GM23338 (cell line): ENCODE measurements at regions not wholly inside any gene's neighbourhood (a gene's known extent, or its start where the extent isn't known, plus 50 kb on each side); places are given as distances from the start of the nearest gene placed in this dataset.

Source experiments
- ATAC-seq: fragments of 200-7000 bp; cut with Tn5 transposase; 3 replicates; pipeline ENCODE4 v1.9.1; 2020
- DNase-seq: peaks from one replicate; pipeline ENCODE4 v3.0.0-alpha.2; 2015; ENCODE audit warnings: low spot score
- H2AFZ ChIP-seq: fragments of 200-600 bp; sonication (generic); 2 replicates; pipeline ENCODE4 v1.8.0; 2016; ENCODE audit warnings: antibody characterized with exemption, mild to moderate bottlenecking, moderate library complexity
- H3F3A ChIP-seq: fragments of 200-600 bp; sonication (generic); replicated peaks from 2 replicates; pipeline ENCODE4 v1.8.0; 2017; ENCODE audit warnings: antibody characterized with exemption, mixed run types, low read depth
- H3K27ac ChIP-seq: fragments of 200-600 bp; sonication (generic); 2 replicates; pipeline ENCODE4 v1.6.1; 2016; ENCODE audit warnings: low read depth
- H3K27me3 ChIP-seq: fragments of 200-600 bp; sonication (generic); 2 replicates; pipeline ENCODE4 v1.8.0; 2016; ENCODE audit warnings: mild to moderate bottlenecking, mixed run types, moderate library complexity; ENCODE audit not compliant: insufficient read depth
- H3K36me3 ChIP-seq: fragments of 200-600 bp; sonication (generic); 2 replicates; pipeline ENCODE4 v1.8.0; 2016; ENCODE audit warnings: mild to moderate bottlenecking; ENCODE audit not compliant: insufficient read depth
- H3K4me1 ChIP-seq: fragments of 200-600 bp; sonication (generic); 2 replicates; pipeline ENCODE4 v1.8.0; 2016; ENCODE audit warnings: mild to moderate bottlenecking, moderate library complexity; ENCODE audit not compliant: insufficient read depth
- H3K4me2 ChIP-seq: fragments of 200-600 bp; sonication (generic); 2 replicates; pipeline ENCODE4 v1.7.1; 2017; ENCODE audit warnings: mixed run types
- H3K4me3 ChIP-seq: fragments of 200-600 bp; sonication (generic); 2 replicates; pipeline ENCODE4 v1.6.1; 2016; ENCODE audit warnings: mixed run types
- H3K79me2 ChIP-seq: fragments of 200-600 bp; sonication (generic); replicated peaks from 2 replicates; pipeline ENCODE4 v1.8.0; 2017; ENCODE audit warnings: mild to moderate bottlenecking; ENCODE audit not compliant: insufficient read depth
- H3K9me2 ChIP-seq: fragments of 200-600 bp; sonication (generic); 2 replicates; pipeline ENCODE4 v1.8.0; 2017; ENCODE audit not compliant: insufficient read depth
- H4K20me1 ChIP-seq: fragments of 200-600 bp; sonication (generic); replicated peaks from 2 replicates; pipeline ENCODE4 v1.8.0; 2017; ENCODE audit warnings: mild to moderate bottlenecking; ENCODE audit not compliant: insufficient read depth
- H3K27ac Mint-ChIP-seq: 2 replicates; pipeline ENCODE4 v1.8.0; 2020; ENCODE audit warnings: inconsistent platforms, mild to moderate bottlenecking, moderate library complexity, mixed read lengths
- H3K27me3 Mint-ChIP-seq: 3 replicates; pipeline ENCODE4 v1.8.0; 2022; ENCODE audit warnings: low read depth, mild to moderate bottlenecking, moderate library complexity, mixed read lengths, inconsistent platforms; ENCODE audit not compliant: insufficient read depth, poor library complexity
- H3K36me3 Mint-ChIP-seq: 3 replicates; pipeline ENCODE4 v1.8.0; 2021; ENCODE audit warnings: low read depth, mild to moderate bottlenecking, inconsistent platforms, moderate library complexity, mixed read lengths
- H3K4me1 Mint-ChIP-seq: 3 replicates; pipeline ENCODE4 v1.8.0; 2020; ENCODE audit warnings: mild to moderate bottlenecking, inconsistent platforms, mixed read lengths
- H3K4me3 Mint-ChIP-seq: 3 replicates; pipeline ENCODE4 v1.8.0; 2021; ENCODE audit warnings: moderate library complexity, mild to moderate bottlenecking, inconsistent platforms, mixed read lengths
- H3K9me3 Mint-ChIP-seq: 3 replicates; pipeline ENCODE4 v1.8.0; 2020; ENCODE audit warnings: moderate library complexity, mild to moderate bottlenecking, inconsistent platforms, mixed read lengths
- CREB1 ChIP-seq: fragments of 250-450 bp; sonication (Bioruptor Pico); IDR thresholded peaks from 2 replicates; pipeline ENCODE4 v1.5.0; 2020; ENCODE audit warnings: low read depth, mild to moderate bottlenecking, moderate library complexity
- EZH2phosphoT487 ChIP-seq: fragments of 200-600 bp; sonication (generic); IDR thresholded peaks from one replicate; pipeline ENCODE4 v1.8.1; 2018; ENCODE audit warnings: antibody characterized with exemption; ENCODE audit not compliant: unreplicated experiment
- JUNB ChIP-seq: IDR thresholded peaks from one replicate; pipeline ENCODE4 v1.6.1; 2016; ENCODE audit warnings: antibody characterized with exemption; ENCODE audit not compliant: unreplicated experiment
- NANOG ChIP-seq: IDR thresholded peaks from 2 replicates; pipeline ENCODE4 v1.6.1; 2016; ENCODE audit warnings: antibody characterized with exemption, borderline replicate concordance
- POLR2AphosphoS5 ChIP-seq: IDR thresholded peaks from 2 replicates; pipeline ENCODE4 v1.6.1; 2016; ENCODE audit warnings: antibody characterized with exemption, low read depth
- STAT1 ChIP-seq: IDR thresholded peaks from one replicate; pipeline ENCODE4 v1.6.1; 2016; ENCODE audit warnings: antibody characterized with exemption; ENCODE audit not compliant: unreplicated experiment
- ZNF114 ChIP-seq: fragments of 250-450 bp; sonication (Bioruptor Pico); IDR thresholded peaks from 2 replicates; pipeline ENCODE4 v1.5.0; 2020; ENCODE audit warnings: mild to moderate bottlenecking, moderate library complexity
- ZNF331 ChIP-seq: fragments of 250-450 bp; sonication (Bioruptor Pico); IDR thresholded peaks from 2 replicates; pipeline ENCODE4 v1.5.0; 2020; ENCODE audit warnings: low read depth, mild to moderate bottlenecking, moderate library complexity
- TF ChIP-seq, protein P1 (sequence below): IDR thresholded peaks from one replicate; pipeline ENCODE4 v1.6.1; 2018; ENCODE audit warnings: antibody characterized with exemption; ENCODE audit not compliant: unreplicated experiment
- TF ChIP-seq, protein P2 (sequence below): IDR thresholded peaks from 2 replicates; pipeline ENCODE4 v1.6.1; 2016; ENCODE audit warnings: antibody characterized with exemption
- TF ChIP-seq, protein P3 (sequence below): fragments of 250-450 bp; sonication (Bioruptor Pico); IDR thresholded peaks from 2 replicates; pipeline ENCODE4 v1.5.0; 2020; ENCODE audit warnings: mild to moderate bottlenecking, moderate library complexity

DNA sequence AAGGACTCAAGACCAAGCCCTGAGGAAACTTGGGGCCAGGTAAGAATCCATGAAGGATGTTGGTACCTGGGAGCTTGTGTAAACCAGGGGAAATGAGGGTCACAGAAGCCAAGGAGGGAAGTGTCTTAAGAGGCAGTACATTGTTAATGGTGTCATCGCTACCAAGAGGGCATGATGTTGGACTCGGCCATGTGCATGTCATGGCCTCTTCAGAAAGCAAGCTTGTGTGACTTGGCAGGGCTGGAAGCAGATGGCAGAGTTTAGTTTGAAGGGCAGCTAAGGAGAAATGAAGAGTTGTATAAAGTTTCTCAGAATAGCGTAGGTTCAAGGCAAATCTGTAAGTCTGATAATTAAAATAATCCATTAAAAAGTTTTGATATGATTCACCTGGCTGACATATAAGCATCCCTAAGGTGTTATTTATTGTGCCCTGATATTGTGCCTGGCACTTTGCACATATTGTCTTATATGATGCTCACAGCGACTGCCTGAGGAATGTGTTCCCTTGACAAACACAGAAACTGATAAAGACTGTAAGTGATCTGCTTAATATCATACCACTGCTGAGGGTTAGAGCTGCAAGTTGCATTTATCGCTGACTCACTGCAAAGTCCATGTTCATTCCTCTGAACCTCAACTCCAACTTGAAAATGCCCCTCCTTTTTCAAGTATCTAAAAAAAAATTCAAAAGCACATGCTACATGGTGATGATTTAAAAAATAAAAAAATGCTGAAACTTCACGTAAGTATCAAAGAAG, 81.3 kb upstream of the PTPN3 start (continued):
- TF ChIP-seq, protein P1, sequence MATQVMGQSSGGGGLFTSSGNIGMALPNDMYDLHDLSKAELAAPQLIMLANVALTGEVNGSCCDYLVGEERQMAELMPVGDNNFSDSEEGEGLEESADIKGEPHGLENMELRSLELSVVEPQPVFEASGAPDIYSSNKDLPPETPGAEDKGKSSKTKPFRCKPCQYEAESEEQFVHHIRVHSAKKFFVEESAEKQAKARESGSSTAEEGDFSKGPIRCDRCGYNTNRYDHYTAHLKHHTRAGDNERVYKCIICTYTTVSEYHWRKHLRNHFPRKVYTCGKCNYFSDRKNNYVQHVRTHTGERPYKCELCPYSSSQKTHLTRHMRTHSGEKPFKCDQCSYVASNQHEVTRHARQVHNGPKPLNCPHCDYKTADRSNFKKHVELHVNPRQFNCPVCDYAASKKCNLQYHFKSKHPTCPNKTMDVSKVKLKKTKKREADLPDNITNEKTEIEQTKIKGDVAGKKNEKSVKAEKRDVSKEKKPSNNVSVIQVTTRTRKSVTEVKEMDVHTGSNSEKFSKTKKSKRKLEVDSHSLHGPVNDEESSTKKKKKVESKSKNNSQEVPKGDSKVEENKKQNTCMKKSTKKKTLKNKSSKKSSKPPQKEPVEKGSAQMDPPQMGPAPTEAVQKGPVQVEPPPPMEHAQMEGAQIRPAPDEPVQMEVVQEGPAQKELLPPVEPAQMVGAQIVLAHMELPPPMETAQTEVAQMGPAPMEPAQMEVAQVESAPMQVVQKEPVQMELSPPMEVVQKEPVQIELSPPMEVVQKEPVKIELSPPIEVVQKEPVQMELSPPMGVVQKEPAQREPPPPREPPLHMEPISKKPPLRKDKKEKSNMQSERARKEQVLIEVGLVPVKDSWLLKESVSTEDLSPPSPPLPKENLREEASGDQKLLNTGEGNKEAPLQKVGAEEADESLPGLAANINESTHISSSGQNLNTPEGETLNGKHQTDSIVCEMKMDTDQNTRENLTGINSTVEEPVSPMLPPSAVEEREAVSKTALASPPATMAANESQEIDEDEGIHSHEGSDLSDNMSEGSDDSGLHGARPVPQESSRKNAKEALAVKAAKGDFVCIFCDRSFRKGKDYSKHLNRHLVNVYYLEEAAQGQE: no peak
- no peak for TF ChIP-seq ZNF331 (CRISPR knock-in tag)
- no peak for TF ChIP-seq NANOG
- TF ChIP-seq, protein P2, sequence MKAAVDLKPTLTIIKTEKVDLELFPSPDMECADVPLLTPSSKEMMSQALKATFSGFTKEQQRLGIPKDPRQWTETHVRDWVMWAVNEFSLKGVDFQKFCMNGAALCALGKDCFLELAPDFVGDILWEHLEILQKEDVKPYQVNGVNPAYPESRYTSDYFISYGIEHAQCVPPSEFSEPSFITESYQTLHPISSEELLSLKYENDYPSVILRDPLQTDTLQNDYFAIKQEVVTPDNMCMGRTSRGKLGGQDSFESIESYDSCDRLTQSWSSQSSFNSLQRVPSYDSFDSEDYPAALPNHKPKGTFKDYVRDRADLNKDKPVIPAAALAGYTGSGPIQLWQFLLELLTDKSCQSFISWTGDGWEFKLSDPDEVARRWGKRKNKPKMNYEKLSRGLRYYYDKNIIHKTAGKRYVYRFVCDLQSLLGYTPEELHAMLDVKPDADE: no peak
- TF ChIP-seq CREB1: no peak
- TF ChIP-seq POLR2AphosphoS5: no peak

DNA sequence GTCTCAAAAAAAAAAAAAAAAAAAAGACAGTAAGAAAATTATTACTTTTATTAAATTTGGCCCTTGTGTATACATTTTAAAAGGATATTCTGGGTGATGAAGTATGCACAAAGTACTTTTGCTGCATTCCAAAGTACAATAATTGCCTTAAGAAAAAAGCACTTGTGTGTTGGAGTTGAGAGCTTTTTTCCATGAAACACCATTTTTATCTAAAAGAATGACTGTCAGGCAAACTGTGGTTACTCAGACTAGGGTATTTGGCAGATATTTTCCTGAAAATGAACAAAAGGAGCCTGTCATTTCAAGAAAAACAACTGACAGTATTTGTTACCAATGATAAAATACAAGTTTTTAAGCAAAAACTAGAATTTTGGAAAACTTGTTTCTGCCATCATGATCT, 84.3 kb upstream of the PTPN3 start:
- Mint-ChIP-seq H3K4me1 (no peaks in the 10 kb centered on the region), H3K9me3 (peaks cover 3% of the 10 kb centered on the region; the same call in 2 of the 3 replicates), H3K27ac (no peak overlapping the region), H3K4me3 (no peak overlapping the region), H3K36me3 (no peaks in the 10 kb centered on the region), H3K27me3 (peaks cover 10% of the 10 kb centered on the region)
- Histone ChIP-seq H3K79me2 (no peaks in the 10 kb centered on the region), H3F3A (no peaks in the 10 kb centered on the region), H3K4me1 (no peaks in the 10 kb centered on the region), H2AFZ (no peak overlapping the region), H3K36me3 (no peaks in the 10 kb centered on the region), H3K9me2 (no peaks in the 10 kb centered on the region), H4K20me1 (no peaks in the 10 kb centered on the region), H3K4me2 (no peak overlapping the region), H3K27ac (no peak overlapping the region), H3K27me3 (no peaks in the 10 kb centered on the region), H3K4me3 (no peak overlapping the region)
- ATAC-seq (no peak), DNase-seq (no peak)
- TF ChIP-seq JUNB: no peak
- TF ChIP-seq, protein P3, sequence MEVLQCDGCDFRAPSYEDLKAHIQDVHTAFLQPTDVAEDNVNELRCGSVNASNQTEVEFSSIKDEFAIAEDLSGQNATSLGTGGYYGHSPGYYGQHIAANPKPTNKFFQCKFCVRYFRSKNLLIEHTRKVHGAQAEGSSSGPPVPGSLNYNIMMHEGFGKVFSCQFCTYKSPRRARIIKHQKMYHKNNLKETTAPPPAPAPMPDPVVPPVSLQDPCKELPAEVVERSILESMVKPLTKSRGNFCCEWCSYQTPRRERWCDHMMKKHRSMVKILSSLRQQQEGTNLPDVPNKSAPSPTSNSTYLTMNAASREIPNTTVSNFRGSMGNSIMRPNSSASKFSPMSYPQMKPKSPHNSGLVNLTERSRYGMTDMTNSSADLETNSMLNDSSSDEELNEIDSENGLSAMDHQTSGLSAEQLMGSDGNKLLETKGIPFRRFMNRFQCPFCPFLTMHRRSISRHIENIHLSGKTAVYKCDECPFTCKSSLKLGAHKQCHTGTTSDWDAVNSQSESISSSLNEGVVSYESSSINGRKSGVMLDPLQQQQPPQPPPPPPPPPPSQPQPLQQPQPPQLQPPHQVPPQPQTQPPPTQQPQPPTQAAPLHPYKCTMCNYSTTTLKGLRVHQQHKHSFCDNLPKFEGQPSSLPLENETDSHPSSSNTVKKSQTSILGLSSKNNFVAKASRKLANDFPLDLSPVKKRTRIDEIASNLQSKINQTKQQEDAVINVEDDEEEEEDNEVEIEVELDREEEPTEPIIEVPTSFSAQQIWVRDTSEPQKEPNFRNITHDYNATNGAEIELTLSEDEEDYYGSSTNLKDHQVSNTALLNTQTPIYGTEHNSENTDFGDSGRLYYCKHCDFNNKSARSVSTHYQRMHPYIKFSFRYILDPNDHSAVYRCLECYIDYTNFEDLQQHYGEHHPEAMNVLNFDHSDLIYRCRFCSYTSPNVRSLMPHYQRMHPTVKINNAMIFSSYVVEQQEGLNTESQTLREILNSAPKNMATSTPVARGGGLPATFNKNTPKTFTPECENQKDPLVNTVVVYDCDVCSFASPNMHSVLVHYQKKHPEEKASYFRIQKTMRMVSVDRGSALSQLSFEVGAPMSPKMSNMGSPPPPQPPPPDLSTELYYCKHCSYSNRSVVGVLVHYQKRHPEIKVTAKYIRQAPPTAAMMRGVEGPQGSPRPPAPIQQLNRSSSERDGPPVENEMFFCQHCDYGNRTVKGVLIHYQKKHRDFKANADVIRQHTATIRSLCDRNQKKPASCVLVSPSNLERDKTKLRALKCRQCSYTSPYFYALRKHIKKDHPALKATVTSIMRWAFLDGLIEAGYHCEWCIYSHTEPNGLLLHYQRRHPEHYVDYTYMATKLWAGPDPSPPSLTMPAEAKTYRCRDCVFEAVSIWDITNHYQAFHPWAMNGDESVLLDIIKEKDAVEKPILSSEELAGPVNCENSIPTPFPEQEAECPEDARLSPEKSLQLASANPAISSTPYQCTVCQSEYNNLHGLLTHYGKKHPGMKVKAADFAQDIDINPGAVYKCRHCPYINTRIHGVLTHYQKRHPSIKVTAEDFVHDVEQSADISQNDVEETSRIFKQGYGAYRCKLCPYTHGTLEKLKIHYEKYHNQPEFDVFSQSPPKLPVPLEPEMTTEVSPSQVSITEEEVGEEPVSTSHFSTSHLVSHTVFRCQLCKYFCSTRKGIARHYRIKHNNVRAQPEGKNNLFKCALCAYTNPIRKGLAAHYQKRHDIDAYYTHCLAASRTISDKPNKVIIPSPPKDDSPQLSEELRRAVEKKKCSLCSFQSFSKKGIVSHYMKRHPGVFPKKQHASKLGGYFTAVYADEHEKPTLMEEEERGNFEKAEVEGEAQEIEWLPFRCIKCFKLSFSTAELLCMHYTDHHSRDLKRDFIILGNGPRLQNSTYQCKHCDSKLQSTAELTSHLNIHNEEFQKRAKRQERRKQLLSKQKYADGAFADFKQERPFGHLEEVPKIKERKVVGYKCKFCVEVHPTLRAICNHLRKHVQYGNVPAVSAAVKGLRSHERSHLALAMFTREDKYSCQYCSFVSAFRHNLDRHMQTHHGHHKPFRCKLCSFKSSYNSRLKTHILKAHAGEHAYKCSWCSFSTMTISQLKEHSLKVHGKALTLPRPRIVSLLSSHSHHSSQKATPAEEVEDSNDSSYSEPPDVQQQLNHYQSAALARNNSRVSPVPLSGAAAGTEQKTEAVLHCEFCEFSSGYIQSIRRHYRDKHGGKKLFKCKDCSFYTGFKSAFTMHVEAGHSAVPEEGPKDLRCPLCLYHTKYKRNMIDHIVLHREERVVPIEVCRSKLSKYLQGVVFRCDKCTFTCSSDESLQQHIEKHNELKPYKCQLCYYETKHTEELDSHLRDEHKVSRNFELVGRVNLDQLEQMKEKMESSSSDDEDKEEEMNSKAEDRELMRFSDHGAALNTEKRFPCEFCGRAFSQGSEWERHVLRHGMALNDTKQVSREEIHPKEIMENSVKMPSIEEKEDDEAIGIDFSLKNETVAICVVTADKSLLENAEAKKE: no peak
- no peak for TF ChIP-seq EZH2phosphoT487
- no peak for TF ChIP-seq ZNF331 (CRISPR knock-in tag)
- TF ChIP-seq NANOG: no peak
- no peak for TF ChIP-seq CREB1
- TF ChIP-seq, protein P2: no peak
- TF ChIP-seq STAT1: no peak
- no peak for TF ChIP-seq ZNF114 (CRISPR knock-in tag)
- no peak for TF ChIP-seq POLR2AphosphoS5
